ENCODE measurements at regions not wholly inside any gene's neighbourhood (a gene's known extent, or its start where the extent isn't known, plus 50 kb on each side); places are given as distances from the start of the nearest gene placed in this dataset.

DNA sequence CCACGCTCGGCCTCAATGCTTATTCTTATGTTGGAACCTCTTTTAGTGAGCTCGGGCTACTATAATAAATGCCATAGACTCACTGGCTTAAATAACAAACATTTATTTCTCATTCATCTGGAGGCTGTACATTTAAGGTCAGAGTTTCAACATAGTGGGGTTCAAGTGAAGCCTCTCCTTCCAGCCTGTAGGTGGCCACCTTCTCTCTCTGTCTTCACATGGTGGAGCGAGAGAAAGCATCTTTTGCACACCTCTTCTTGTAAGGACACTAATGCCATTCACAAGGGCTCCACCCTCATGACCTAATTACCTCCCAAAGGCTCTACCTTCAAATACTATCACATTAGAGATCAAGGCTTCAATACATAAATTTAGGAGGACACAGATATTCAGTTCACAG is 520.3 kb upstream of the EPHA6 start:
- Histone ChIP-seq H3K4me3 (no peak overlapping the region), H3K4me1 (no peaks in the 10 kb centered on the region), H3K27me3 (no peaks in the 10 kb centered on the region), H3K27ac (no peak overlapping the region), H3K36me3 (no peaks in the 10 kb centered on the region), H3K9me3 (no peaks in the 10 kb centered on the region)
- DNase-seq (no peak), ATAC-seq (ENCODE audit: low FRiP score in 2 of 2) (no peak)
- 89 to 93% methylated on average over 4 of the region's 4 CpGs for WGBS, 2 donors
- TF ChIP-seq, protein P1, sequence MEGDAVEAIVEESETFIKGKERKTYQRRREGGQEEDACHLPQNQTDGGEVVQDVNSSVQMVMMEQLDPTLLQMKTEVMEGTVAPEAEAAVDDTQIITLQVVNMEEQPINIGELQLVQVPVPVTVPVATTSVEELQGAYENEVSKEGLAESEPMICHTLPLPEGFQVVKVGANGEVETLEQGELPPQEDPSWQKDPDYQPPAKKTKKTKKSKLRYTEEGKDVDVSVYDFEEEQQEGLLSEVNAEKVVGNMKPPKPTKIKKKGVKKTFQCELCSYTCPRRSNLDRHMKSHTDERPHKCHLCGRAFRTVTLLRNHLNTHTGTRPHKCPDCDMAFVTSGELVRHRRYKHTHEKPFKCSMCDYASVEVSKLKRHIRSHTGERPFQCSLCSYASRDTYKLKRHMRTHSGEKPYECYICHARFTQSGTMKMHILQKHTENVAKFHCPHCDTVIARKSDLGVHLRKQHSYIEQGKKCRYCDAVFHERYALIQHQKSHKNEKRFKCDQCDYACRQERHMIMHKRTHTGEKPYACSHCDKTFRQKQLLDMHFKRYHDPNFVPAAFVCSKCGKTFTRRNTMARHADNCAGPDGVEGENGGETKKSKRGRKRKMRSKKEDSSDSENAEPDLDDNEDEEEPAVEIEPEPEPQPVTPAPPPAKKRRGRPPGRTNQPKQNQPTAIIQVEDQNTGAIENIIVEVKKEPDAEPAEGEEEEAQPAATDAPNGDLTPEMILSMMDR (IDR thresholded peaks at IDR 0.05): no peak
- TF ChIP-seq POLR2A (IDR thresholded peaks at IDR 0.05): no peak
- TF ChIP-seq EP300 (IDR thresholded peaks at IDR 0.05): no peak
- TF ChIP-seq POLR2AphosphoS5 (IDR thresholded peaks at IDR 0.05): no peak

DNA sequence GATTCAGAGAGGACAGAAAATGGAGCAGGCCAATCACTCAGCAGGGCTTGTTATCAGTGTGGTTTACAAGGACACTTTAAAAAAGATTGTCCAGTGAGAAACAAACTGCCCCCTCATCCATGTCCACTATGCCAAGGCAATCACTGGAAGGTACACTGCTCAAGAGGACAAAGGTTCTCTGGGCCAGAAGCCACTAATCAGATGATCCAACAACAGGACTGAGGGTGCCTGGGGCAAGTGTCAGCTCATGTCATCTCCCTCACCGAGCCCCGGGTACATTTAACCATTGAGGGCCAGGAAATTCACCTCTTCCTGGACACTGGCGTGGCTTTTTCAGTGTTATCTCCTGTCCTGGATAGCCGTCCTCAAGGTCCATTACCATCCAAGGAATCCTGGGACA is 513.7 kb upstream of the EPHA6 start:
- no peaks in the 10 kb centered on the region for H3K36me3 ChIP-seq
- H3K4me3 ChIP-seq: no peak overlapping the region
- H3K4me1 ChIP-seq: no peaks in the 10 kb centered on the region
- DNase-seq: no peak
- no peaks in the 10 kb centered on the region for H3K9me3 ChIP-seq
- H3K27me3 ChIP-seq: no peaks in the 10 kb centered on the region
- 75 to 90% methylated on average over 4 of the region's 4 CpGs for WGBS, 2 donors
- TF ChIP-seq POLR2A (IDR thresholded peaks at IDR 0.05) (no peak), POLR2AphosphoS5 (IDR thresholded peaks at IDR 0.05) (no peak), EP300 (IDR thresholded peaks at IDR 0.05) (no peak)
- TF ChIP-seq, protein P1 (IDR thresholded peaks at IDR 0.05): no peak
- ATAC-seq (ENCODE audit: low FRiP score in 2 of 2): no peak
- no peak overlapping the region for H3K27ac ChIP-seq

DNA sequence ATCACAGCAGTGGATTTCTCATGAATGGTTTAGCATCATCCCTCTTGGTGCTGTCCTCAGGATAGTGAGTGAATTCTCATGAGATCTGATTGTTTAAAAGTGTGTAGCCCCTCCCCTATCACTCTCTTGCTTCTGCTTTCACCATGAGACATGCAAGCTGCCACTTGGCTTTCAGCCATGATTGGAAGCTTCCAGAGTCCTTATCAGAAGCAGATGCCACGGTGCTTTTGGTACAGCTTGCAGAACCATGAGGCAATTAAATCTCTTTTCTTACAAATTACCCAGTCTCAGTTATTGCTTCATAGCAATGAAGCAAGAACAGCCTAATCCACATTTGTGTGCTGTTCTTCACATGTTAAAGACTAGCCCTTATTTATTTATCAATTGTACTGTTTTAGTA is 495.2 kb upstream of the EPHA6 start:
- no peaks in the 10 kb centered on the region for H3K4me1 ChIP-seq
- ATAC-seq (ENCODE audit: low FRiP score in 2 of 2) (no peak), DNase-seq (no peak)
- no peaks in the 10 kb centered on the region for H3K36me3 ChIP-seq
- H3K27me3 ChIP-seq: no peaks in the 10 kb centered on the region
- H3K27ac ChIP-seq: no peak overlapping the region
- 15 to 28% methylated on average over 1 of the region's 1 CpG for WGBS, 2 donors
- no peak overlapping the region for H3K4me3 ChIP-seq
- no peaks in the 10 kb centered on the region for H3K9me3 ChIP-seq
- TF ChIP-seq, protein P1 (IDR thresholded peaks at IDR 0.05): no peak
- no peak for TF ChIP-seq POLR2A (IDR thresholded peaks at IDR 0.05)
- no peak for TF ChIP-seq EP300 (IDR thresholded peaks at IDR 0.05)
- no peak for TF ChIP-seq POLR2AphosphoS5 (IDR thresholded peaks at IDR 0.05)

GRCh38 chr3:96324087-96324486 is 490.3 kb upstream of the EPHA6 start:
- Histone ChIP-seq H3K9me3 (no peaks in the 10 kb centered on the region), H3K36me3 (no peaks in the 10 kb centered on the region), H3K4me1 (no peaks in the 10 kb centered on the region), H3K27ac (no peak overlapping the region), H3K4me3 (no peak overlapping the region), H3K27me3 (no peaks in the 10 kb centered on the region)
- no peak for ATAC-seq (ENCODE audit: low FRiP score in 2 of 2)
- no peak for DNase-seq
- 93 to 100% methylated on average over 1 of the region's 1 CpG for WGBS, 2 donors
- no peak for TF ChIP-seq POLR2AphosphoS5 (IDR thresholded peaks at IDR 0.05)

- H3K27me3 ChIP-seq: no peaks in the 10 kb centered on the region
- no peaks in the 10 kb centered on the region for H3K36me3 ChIP-seq
- DNase-seq (no peak), ATAC-seq (ENCODE audit: low FRiP score in 2 of 2) (no peak)
- H3K9me3 ChIP-seq: no peaks in the 10 kb centered on the region
- TF ChIP-seq, protein P1 (IDR thresholded peaks at IDR 0.05): no peak
- no peak overlapping the region for H3K27ac ChIP-seq
- 33 to 57% methylated on average over 2 of the region's 2 CpGs for WGBS, 2 donors
- no peak overlapping the region for H3K4me3 ChIP-seq
- H3K4me1 ChIP-seq: no peaks in the 10 kb centered on the region
These were observed 483.6 kb upstream of the EPHA6 start for GRCh38 chr3:96330795-96331194.

Measured in upper lobe of left lung (tissue), 6 donors.